ENCODE measurements at regions not wholly inside any gene's neighbourhood (a gene's known extent, or its start where the extent isn't known, plus 50 kb on each side); places are given as distances from the start of the nearest gene placed in this dataset.

GRCh38 chr12:92290350-92290695 lies 144.7 kb upstream of the BTG1 start (continued):
- no peak for TF ChIP-seq CTCF (conservative IDR thresholded peaks at IDR 0.05; ENCODE audit: low read depth in 2 of 2)

GRCh38 chr12:92289629-92290349 lies 144.1 kb upstream of the BTG1 start:
- Mint-ChIP-seq H3K27ac (no peak overlapping the region), H3K4me1 (no peaks in the 10 kb centered on the region; the same call in 2 of the 3 replicates), H3K9me3 (no peaks in the 10 kb centered on the region), H3K27me3 (ENCODE audit: insufficient read depth, low read depth, poor library complexity) (peaks cover 2% of the 10 kb centered on the region), H3K4me3 (no peak overlapping the region), H3K36me3 (ENCODE audit: low read depth) (no peaks in the 10 kb centered on the region)
- H3K27me3 ChIP-seq (ENCODE audit: insufficient read depth) = no peaks in the 10 kb centered on the region
- ATAC-seq (no peak), DNase-seq (ENCODE audit: low spot score) (no peak)
- no peak overlapping the region for H3K4me3 ChIP-seq
- H3K9me2 ChIP-seq (ENCODE audit: insufficient read depth) = 0 out of 2 replicates have a peak, but pooled peaks cover 2% of the 10 kb centered on the region
- no peaks in the 10 kb centered on the region for H3K36me3 ChIP-seq (ENCODE audit: insufficient read depth)
- H3K4me1 ChIP-seq (ENCODE audit: insufficient read depth) = no peaks in the 10 kb centered on the region
- H3K4me2 ChIP-seq = no peak overlapping the region
- no peaks in the 10 kb centered on the region for H3F3A ChIP-seq (replicated peaks; ENCODE audit: low read depth)
- TF ChIP-seq ZNF114 (CRISPR knock-in tag; IDR thresholded peaks at IDR 0.05) = no peak
- H4K20me1 ChIP-seq (replicated peaks; ENCODE audit: insufficient read depth) = no peaks in the 10 kb centered on the region
- no peak overlapping the region for H2AFZ ChIP-seq
- no peak overlapping the region for H3K27ac ChIP-seq (ENCODE audit: low read depth)
- H3K79me2 ChIP-seq (replicated peaks; ENCODE audit: insufficient read depth) = no peaks in the 10 kb centered on the region

- Histone ChIP-seq H3K4me2 (no peak overlapping the region), H3K4me3 (no peak overlapping the region), H3K4me1 (ENCODE audit: insufficient read depth) (no peaks in the 10 kb centered on the region), H4K20me1 (replicated peaks; ENCODE audit: insufficient read depth) (no peaks in the 10 kb centered on the region), H2AFZ (0 out of 2 replicates have a peak overlapping the region, but pooled peaks have one; percentile 47), H3K9me2 (ENCODE audit: insufficient read depth) (0 out of 2 replicates have a peak, but pooled peaks cover 2% of the 10 kb centered on the region), H3K27me3 (ENCODE audit: insufficient read depth) (no peaks in the 10 kb centered on the region), H3K27ac (ENCODE audit: low read depth) (no peak overlapping the region), H3F3A (replicated peaks; ENCODE audit: low read depth) (no peaks in the 10 kb centered on the region), H3K79me2 (replicated peaks; ENCODE audit: insufficient read depth) (no peaks in the 10 kb centered on the region), H3K36me3 (ENCODE audit: insufficient read depth) (no peaks in the 10 kb centered on the region)
- Mint-ChIP-seq H3K27me3 (ENCODE audit: insufficient read depth, low read depth, poor library complexity) (no peaks in the 10 kb centered on the region), H3K36me3 (ENCODE audit: low read depth) (no peaks in the 10 kb centered on the region), H3K27ac (no peak overlapping the region), H3K4me3 (no peak overlapping the region), H3K9me3 (no peaks in the 10 kb centered on the region), H3K4me1 (no peaks in the 10 kb centered on the region)
- TF ChIP-seq EZH2 (IDR thresholded peaks at IDR 0.05; ENCODE audit: low read depth, unreplicated experiment) = no peak
- TF ChIP-seq ZNF462 (CRISPR knock-in tag; IDR thresholded peaks at IDR 0.05) = no peak
- TF ChIP-seq CREB1 (CRISPR knock-in tag; IDR thresholded peaks at IDR 0.05; ENCODE audit: low read depth) = no peak
- ATAC-seq (no peak), DNase-seq (ENCODE audit: low spot score) (no peak)
Observed at GRCh38 chr12:92288561-92288960, 142.9 kb upstream of the BTG1 start.

Measured in GM23338 (cell line).